GM21619 (cell line): ENCODE measurements at regions not wholly inside any gene's neighbourhood (a gene's known extent, or its start where the extent isn't known, plus 50 kb on each side); places are given as distances from the start of the nearest gene placed in this dataset.

ENCODE experiments used
- ATAC-seq: cut with Tn5 transposase; IDR thresholded peaks from one replicate; pipeline ENCODE4 v1.9.1; 2021; ENCODE audit not compliant: unreplicated experiment

- no peak for ATAC-seq
Measured at GRCh38 chr4:134024251-134024650, 177.3 kb downstream of the PABPC4L start.

GRCh38 chr4:134019657-134020056 is 181.9 kb downstream of the PABPC4L start:
- ATAC-seq: no peak

GRCh38 chr4:134018846-134019245 is 182.7 kb downstream of the PABPC4L start:
- ATAC-seq: no peak

GRCh38 chr4:134001057-134001456 is 200.5 kb downstream of the PABPC4L start:
- ATAC-seq: no peak

GRCh38 chr4:133997436-133997835 is 204.2 kb downstream of the PABPC4L start:
- no peak for ATAC-seq

- no peak for ATAC-seq
Measured at GRCh38 chr4:133996431-133997121, 205.0 kb downstream of the PABPC4L start.

- ATAC-seq: no peak
Measured at GRCh38 chr4:133995243-133995960, 206.2 kb downstream of the PABPC4L start.

GRCh38 chr4:133982533-133983224 is 218.9 kb downstream of the PABPC4L start:
- no peak for ATAC-seq

- no peak for ATAC-seq
Measured at GRCh38 chr4:133981327-133981726, 220.3 kb downstream of the PABPC4L start.

- no peak for ATAC-seq
Measured at GRCh38 chr4:133972586-133972985, 229.0 kb downstream of the PABPC4L start.

- no peak for ATAC-seq
Measured at GRCh38 chr4:133969202-133969848, 232.3 kb downstream of the PABPC4L start.

- ATAC-seq: no peak
Measured at GRCh38 chr4:133968174-133968573, 233.4 kb downstream of the PABPC4L start.

GRCh38 chr4:133960975-133961374 is 240.6 kb downstream of the PABPC4L start:
- no peak for ATAC-seq

GRCh38 chr4:133943081-133943480 is 258.5 kb downstream of the PABPC4L start:
- no peak for ATAC-seq

- ATAC-seq: no peak
Measured at GRCh38 chr4:133938061-133938460, 263.5 kb downstream of the PABPC4L start.

GRCh38 chr4:133929531-133930239 is 271.9 kb downstream of the PABPC4L start:
- ATAC-seq: no peak

- no peak for ATAC-seq
Measured at GRCh38 chr4:133921280-133922195, 280.1 kb downstream of the PABPC4L start.

GRCh38 chr4:133920236-133920635 is 281.4 kb downstream of the PABPC4L start:
- ATAC-seq: no peak

- ATAC-seq: no peak
Measured at GRCh38 chr4:133910165-133910564, 291.4 kb downstream of the PABPC4L start.

- ATAC-seq: no peak
Measured at GRCh38 chr4:133903029-133903428, 298.6 kb downstream of the PABPC4L start.
